Neural cell (in vitro differentiated cells): ENCODE measurements at regions not wholly inside any gene's neighbourhood (a gene's known extent, or its start where the extent isn't known, plus 50 kb on each side); places are given as distances from the start of the nearest gene placed in this dataset.

Experiments used
- POLR2AphosphoS5 ChIP-seq: IDR thresholded peaks from 2 replicates; pipeline ENCODE4 v1.6.1; 2012
- TF ChIP-seq, protein P1 (sequence below): IDR thresholded peaks from 2 replicates; pipeline ENCODE4 v1.6.1; 2012; ENCODE audit warnings: borderline replicate concordance
- TF ChIP-seq, protein P2 (sequence below): fragments of 450-650 bp; IDR thresholded peaks from 2 replicates; pipeline ENCODE4 v1.5.1; 2014; ENCODE audit warnings: antibody characterized with exemption, mild to moderate bottlenecking, moderate library complexity; ENCODE audit not compliant: poor library complexity, severe bottlenecking

DNA sequence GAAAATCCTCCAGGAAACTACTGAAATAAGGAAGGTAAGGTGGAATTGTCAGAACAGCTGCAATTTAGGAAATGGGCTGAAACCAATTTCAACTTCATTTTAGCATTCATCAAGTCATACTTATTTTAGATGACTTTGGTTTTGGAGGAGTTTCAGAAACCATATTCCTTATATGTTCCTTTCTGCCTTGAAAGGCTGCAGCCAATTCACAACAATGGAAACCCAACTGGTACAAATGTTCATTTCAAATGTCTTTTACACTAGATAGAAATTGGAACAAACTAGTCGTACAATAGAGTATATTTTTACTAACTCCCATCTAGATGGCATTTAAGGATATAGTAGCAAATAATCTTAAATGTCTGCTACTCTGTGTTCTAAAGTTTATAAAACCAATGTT, 82.6 kb upstream of the ANKH start:
- TF ChIP-seq, protein P1, sequence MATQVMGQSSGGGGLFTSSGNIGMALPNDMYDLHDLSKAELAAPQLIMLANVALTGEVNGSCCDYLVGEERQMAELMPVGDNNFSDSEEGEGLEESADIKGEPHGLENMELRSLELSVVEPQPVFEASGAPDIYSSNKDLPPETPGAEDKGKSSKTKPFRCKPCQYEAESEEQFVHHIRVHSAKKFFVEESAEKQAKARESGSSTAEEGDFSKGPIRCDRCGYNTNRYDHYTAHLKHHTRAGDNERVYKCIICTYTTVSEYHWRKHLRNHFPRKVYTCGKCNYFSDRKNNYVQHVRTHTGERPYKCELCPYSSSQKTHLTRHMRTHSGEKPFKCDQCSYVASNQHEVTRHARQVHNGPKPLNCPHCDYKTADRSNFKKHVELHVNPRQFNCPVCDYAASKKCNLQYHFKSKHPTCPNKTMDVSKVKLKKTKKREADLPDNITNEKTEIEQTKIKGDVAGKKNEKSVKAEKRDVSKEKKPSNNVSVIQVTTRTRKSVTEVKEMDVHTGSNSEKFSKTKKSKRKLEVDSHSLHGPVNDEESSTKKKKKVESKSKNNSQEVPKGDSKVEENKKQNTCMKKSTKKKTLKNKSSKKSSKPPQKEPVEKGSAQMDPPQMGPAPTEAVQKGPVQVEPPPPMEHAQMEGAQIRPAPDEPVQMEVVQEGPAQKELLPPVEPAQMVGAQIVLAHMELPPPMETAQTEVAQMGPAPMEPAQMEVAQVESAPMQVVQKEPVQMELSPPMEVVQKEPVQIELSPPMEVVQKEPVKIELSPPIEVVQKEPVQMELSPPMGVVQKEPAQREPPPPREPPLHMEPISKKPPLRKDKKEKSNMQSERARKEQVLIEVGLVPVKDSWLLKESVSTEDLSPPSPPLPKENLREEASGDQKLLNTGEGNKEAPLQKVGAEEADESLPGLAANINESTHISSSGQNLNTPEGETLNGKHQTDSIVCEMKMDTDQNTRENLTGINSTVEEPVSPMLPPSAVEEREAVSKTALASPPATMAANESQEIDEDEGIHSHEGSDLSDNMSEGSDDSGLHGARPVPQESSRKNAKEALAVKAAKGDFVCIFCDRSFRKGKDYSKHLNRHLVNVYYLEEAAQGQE = no peak
- TF ChIP-seq, protein P2, sequence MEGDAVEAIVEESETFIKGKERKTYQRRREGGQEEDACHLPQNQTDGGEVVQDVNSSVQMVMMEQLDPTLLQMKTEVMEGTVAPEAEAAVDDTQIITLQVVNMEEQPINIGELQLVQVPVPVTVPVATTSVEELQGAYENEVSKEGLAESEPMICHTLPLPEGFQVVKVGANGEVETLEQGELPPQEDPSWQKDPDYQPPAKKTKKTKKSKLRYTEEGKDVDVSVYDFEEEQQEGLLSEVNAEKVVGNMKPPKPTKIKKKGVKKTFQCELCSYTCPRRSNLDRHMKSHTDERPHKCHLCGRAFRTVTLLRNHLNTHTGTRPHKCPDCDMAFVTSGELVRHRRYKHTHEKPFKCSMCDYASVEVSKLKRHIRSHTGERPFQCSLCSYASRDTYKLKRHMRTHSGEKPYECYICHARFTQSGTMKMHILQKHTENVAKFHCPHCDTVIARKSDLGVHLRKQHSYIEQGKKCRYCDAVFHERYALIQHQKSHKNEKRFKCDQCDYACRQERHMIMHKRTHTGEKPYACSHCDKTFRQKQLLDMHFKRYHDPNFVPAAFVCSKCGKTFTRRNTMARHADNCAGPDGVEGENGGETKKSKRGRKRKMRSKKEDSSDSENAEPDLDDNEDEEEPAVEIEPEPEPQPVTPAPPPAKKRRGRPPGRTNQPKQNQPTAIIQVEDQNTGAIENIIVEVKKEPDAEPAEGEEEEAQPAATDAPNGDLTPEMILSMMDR = no peak
- no peak for TF ChIP-seq POLR2AphosphoS5
